ENCODE measurements at regions not wholly inside any gene's neighbourhood (a gene's known extent, or its start where the extent isn't known, plus 50 kb on each side); places are given as distances from the start of the nearest gene placed in this dataset.

DNA sequence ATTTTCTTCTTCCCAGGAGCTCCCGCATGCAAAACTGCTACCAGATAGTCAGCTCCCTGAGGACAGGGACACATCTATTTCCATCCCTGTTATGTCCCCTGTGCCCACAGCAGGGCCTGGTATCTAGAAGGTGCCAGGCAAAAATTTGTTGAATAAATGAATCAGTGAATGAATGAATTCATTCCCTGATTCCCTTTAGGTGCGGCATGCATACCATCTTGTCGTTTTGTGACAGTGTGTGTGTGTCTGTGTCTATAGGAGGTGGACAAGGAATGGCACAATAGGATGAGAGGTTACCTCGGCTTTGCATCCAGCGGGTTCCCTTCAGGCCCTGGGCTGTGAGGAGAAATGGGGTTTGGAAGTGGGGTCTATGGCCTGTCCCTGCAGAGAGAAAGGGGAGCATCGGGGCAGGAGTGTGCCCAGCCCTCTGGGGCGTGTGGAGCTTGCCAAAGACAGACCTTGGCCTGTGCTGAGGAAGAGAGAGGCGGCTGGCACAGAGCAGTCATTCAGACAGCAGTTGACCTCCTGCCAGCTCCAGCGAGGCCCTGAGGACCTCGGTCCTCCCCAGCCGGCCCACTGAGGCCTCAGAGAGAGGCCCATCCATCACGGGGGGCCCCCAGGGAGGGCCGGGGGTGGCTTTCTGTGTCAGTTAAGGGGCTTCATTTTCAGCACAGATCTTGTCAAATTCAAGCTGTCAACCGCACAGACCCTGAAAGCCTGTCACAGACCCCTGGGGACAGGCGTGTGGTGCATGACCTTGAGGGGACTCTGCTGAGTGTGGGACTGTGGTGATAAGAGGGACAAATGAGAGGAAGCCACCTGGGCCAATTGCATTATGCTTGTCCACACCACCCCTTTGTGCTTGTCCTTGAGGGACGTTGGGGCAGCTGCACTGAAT is 125.9 kb upstream of the CXCR4 start:
- H3K27me3 ChIP-seq (replicated peaks in 1 of 2; ENCODE audit: control insufficient read depth in 2 of 2, insufficient read depth in 2 of 2, low read length in 1 of 2), result 0 out of 4 replicates have a peak, but pooled peaks cover 0 to 2% of the 10 kb centered on the region in 2 experiments
- DNase-seq (ENCODE audit: low read depth, low spot score), result no peak
- no peak overlapping the region for H2AFZ ChIP-seq (ENCODE audit: control insufficient read depth, low read depth, low read length)
- 62% methylated on average over 16 of the region's 16 CpGs for WGBS (ENCODE audit: insufficient coverage, insufficient replicate concordance, low lambda C conversion rate, missing lambda C conversion rate)
- CTCF ChIA-PET, result no interaction called here
- no peak overlapping the region for H3K27ac ChIP-seq (ENCODE audit: control insufficient read depth, insufficient read depth)
- FAIRE-seq, result no peak
- RAD21 ChIA-PET (ENCODE audit: unreplicated experiment), result interaction anchor here (1.0 to 6.6 kb wide), 7 partner anchors 12 to 309 kb away, joined by 3 to 57 read pairs (median 3); no protein-coding TSS in a partner anchor
- in situ Hi-C loops (cut with MboI), result no loop called here
- no peaks in the 10 kb centered on the region for H3K36me3 ChIP-seq (ENCODE audit: control insufficient read depth in 2 of 2, insufficient read depth in 2 of 2, low read length in 1 of 2)
- BruUV-seq (replicated peaks), result no TSS peak
- TF ChIP-seq ZNF24 (IDR thresholded peaks at IDR 0.05) (peak; percentile 86), ZNF217 (IDR thresholded peaks at IDR 0.05) (no peak)
- ATAC-seq, result no peak
- H3K9me3 ChIP-seq (replicated peaks; ENCODE audit: control insufficient read depth, insufficient read depth, low read length), result no peaks in the 10 kb centered on the region
- no peak overlapping the region for H3K4me3 ChIP-seq
- intact Hi-C loops (cut with micrococcal nuclease; ENCODE audit: unreplicated experiment), result no loop called here
- H3K4me1 ChIP-seq (ENCODE audit: control insufficient read depth, insufficient read depth, low read length), result peaks cover 11% of the 10 kb centered on the region
- H3K79me2 ChIP-seq (ENCODE audit: control insufficient read depth, insufficient read depth, low read length), result no peaks in the 10 kb centered on the region
- no peak overlapping the region for H3K9ac ChIP-seq (ENCODE audit: control insufficient read depth, insufficient read depth, low read length)
- no peaks in the 10 kb centered on the region for H4K20me1 ChIP-seq (ENCODE audit: control insufficient read depth, insufficient read depth)
- SMC1A ChIA-PET (ENCODE audit: uncharacterized antibody, unreplicated experiment), result interaction anchor here (1.0 to 5.9 kb wide), 9 partner anchors 11 to 187 kb away, joined by 3 to 41 read pairs (median 7); no protein-coding TSS in a partner anchor
- POLR2A ChIA-PET, result interaction anchor here (0.6 to 5.9 kb wide), 3 partner anchors 12 to 76 kb away, joined by 5 to 47 read pairs (median 27); no protein-coding TSS in a partner anchor
- H3K4me2 ChIP-seq (ENCODE audit: control insufficient read depth, insufficient read depth), result no peak overlapping the region

- Histone ChIP-seq H3K79me2 (ENCODE audit: control insufficient read depth, insufficient read depth, low read length) (no peaks in the 10 kb centered on the region), H3K4me1 (ENCODE audit: control insufficient read depth, insufficient read depth, low read length) (peaks cover 21% of the 10 kb centered on the region), H4K20me1 (ENCODE audit: control insufficient read depth, insufficient read depth) (no peaks in the 10 kb centered on the region), H3K9ac (ENCODE audit: control insufficient read depth, insufficient read depth, low read length) (no peak overlapping the region), H3K4me2 (ENCODE audit: control insufficient read depth, insufficient read depth) (no peak overlapping the region), H3K36me3 (ENCODE audit: control insufficient read depth in 2 of 2, insufficient read depth in 2 of 2, low read length in 1 of 2) (no peaks in the 10 kb centered on the region), H2AFZ (ENCODE audit: control insufficient read depth, low read depth, low read length) (no peak overlapping the region), H3K4me3 (no peak overlapping the region), H3K27me3 (replicated peaks in 1 of 2; ENCODE audit: control insufficient read depth in 2 of 2, insufficient read depth in 2 of 2, low read length in 1 of 2) (no peaks in the 10 kb centered on the region), H3K9me3 (replicated peaks; ENCODE audit: control insufficient read depth, insufficient read depth, low read length) (no peaks in the 10 kb centered on the region), H3K27ac (ENCODE audit: control insufficient read depth, insufficient read depth) (no peak overlapping the region)
- BruUV-seq (replicated peaks), result no TSS peak
- POLR2A ChIA-PET, result interaction anchor here (1.3 to 5.9 kb wide), 3 partner anchors 13 to 39 kb away, joined by 3 to 47 read pairs (median 4); no protein-coding TSS in a partner anchor
- SMC1A ChIA-PET (ENCODE audit: uncharacterized antibody, unreplicated experiment), result interaction anchor here (1.0 to 2.1 kb wide), 7 partner anchors 8 to 186 kb away, joined by 3 to 8 read pairs (median 4); no protein-coding TSS in a partner anchor
- CTCF ChIA-PET, result no interaction called here
- peak; percentile 90 for TF ChIP-seq ZNF24 (IDR thresholded peaks at IDR 0.05)
- no peak for TF ChIP-seq RCOR1 (conservative IDR thresholded peaks at IDR 0.05; ENCODE audit: low read depth, low read length)
- no peak for ATAC-seq
- DNase-seq (ENCODE audit: low read depth, low spot score), result no peak
- intact Hi-C loops (cut with micrococcal nuclease; ENCODE audit: unreplicated experiment), result no loop called here
- in situ Hi-C loops (cut with MboI), result no loop called here
- RAD21 ChIA-PET (ENCODE audit: unreplicated experiment), result interaction anchor here (1.0 to 6.6 kb wide), 6 partner anchors 12 to 259 kb away, joined by 3 to 57 read pairs (median 4); no protein-coding TSS in a partner anchor
- no peak for FAIRE-seq
- 67% methylated on average over 9 of the region's 10 CpGs for WGBS (ENCODE audit: insufficient coverage, insufficient replicate concordance, low lambda C conversion rate, missing lambda C conversion rate)
These were observed 124.8 kb upstream of the CXCR4 start for GRCh38 chr2:136242687-136243277.

Data from GM12878 (cell line).